Muscle layer of duodenum (tissue), 2 donors: ENCODE measurements at regions not wholly inside any gene's neighbourhood (a gene's known extent, or its start where the extent isn't known, plus 50 kb on each side); places are given as distances from the start of the nearest gene placed in this dataset.

ENCODE experiments used
- H3K27ac ChIP-seq: one replicate; pipeline ENCODE4 v1.7.0; 2013; ENCODE audit warnings: mild to moderate bottlenecking, low read length
- H3K27me3 ChIP-seq: one replicate; pipeline ENCODE4 v1.7.0; 2013; ENCODE audit warnings: low read depth, mild to moderate bottlenecking, control low read depth, low read length
- H3K36me3 ChIP-seq, 2 donors: one replicate each; pipeline ENCODE4 v1.7.0; 2013; ENCODE audit warnings: low read length in 2 of 2, control low read depth in 1 of 2, mild to moderate bottlenecking in 1 of 2; ENCODE audit not compliant: insufficient read depth in 2 of 2, control insufficient read depth in 1 of 2
- H3K4me1 ChIP-seq, 2 donors: one replicate each; pipeline ENCODE4 v1.7.0; 2013; ENCODE audit warnings: low read length in 2 of 2, mild to moderate bottlenecking in 2 of 2, control low read depth in 1 of 2, moderate library complexity in 1 of 2; ENCODE audit not compliant: insufficient read depth in 2 of 2, control insufficient read depth in 1 of 2
- H3K4me3 ChIP-seq, 2 donors: one replicate each; pipeline ENCODE4 v1.7.0; 2013; ENCODE audit warnings: low read length in 2 of 2, low read depth in 1 of 2, mild to moderate bottlenecking in 1 of 2
- H3K9me3 ChIP-seq, 2 donors: one replicate each; pipeline ENCODE4 v1.7.0; 2013; ENCODE audit warnings: low read length in 2 of 2, control low read depth in 1 of 2, mild to moderate bottlenecking in 1 of 2; ENCODE audit not compliant: control insufficient read depth in 1 of 2
- donor health status: healthy.

- H3K36me3 ChIP-seq: no peaks in the 10 kb centered on the region
These were observed 352.3 kb upstream of the KLF6 start for GRCh38 chr10:4137299-4137698.

GRCh38 chr10:4136121-4136520, 351.1 kb upstream of the KLF6 start:
- Histone ChIP-seq H3K36me3 (no peaks in the 10 kb centered on the region), H3K27ac (no peak overlapping the region), H3K9me3 (peaks cover 0 to 9% of the 10 kb centered on the region in 2 donors), H3K4me3 (no peak overlapping the region), H3K27me3 (no peaks in the 10 kb centered on the region), H3K4me1 (peaks cover 0 to under 1% of the 10 kb centered on the region in 2 donors)

More at GRCh38 chr10:4137299-4137698, 352.3 kb upstream of the KLF6 start:
- no peaks in the 10 kb centered on the region for H3K4me1 ChIP-seq
- H3K27me3 ChIP-seq: no peaks in the 10 kb centered on the region
- H3K4me3 ChIP-seq: no peak overlapping the region
- peaks cover 0 to 18% of the 10 kb centered on the region in 2 donors for H3K9me3 ChIP-seq
- no peak overlapping the region for H3K27ac ChIP-seq

GRCh38 chr10:4132216-4132556, 347.2 kb upstream of the KLF6 start:
- H3K9me3 ChIP-seq: no peaks in the 10 kb centered on the region
- H3K27me3 ChIP-seq: no peaks in the 10 kb centered on the region
- peak overlapping the region; percentile 35 for H3K27ac ChIP-seq
- H3K4me3 ChIP-seq: no peak overlapping the region
- no peaks in the 10 kb centered on the region for H3K36me3 ChIP-seq
- H3K4me1 ChIP-seq: peaks cover 0 to 6% of the 10 kb centered on the region in 2 donors

- no peaks in the 10 kb centered on the region for H3K27me3 ChIP-seq
- H3K9me3 ChIP-seq: no peaks in the 10 kb centered on the region
- H3K4me3 ChIP-seq: peak overlapping the region in 1 of 2 donors; percentile 28
- H3K27ac ChIP-seq: peak overlapping the region; percentile 79
- no peaks in the 10 kb centered on the region for H3K36me3 ChIP-seq
- H3K4me1 ChIP-seq: peaks cover 0 to 6% of the 10 kb centered on the region in 2 donors
These were observed 346.6 kb upstream of the KLF6 start for GRCh38 chr10:4131407-4132215.

GRCh38 chr10:4130685-4131084, 345.7 kb upstream of the KLF6 start:
- Histone ChIP-seq H3K36me3 (no peaks in the 10 kb centered on the region), H3K27me3 (no peaks in the 10 kb centered on the region), H3K4me1 (peaks cover 0 to 6% of the 10 kb centered on the region in 2 donors), H3K4me3 (no peak overlapping the region), H3K9me3 (no peaks in the 10 kb centered on the region), H3K27ac (peak overlapping the region; percentile 79)

GRCh38 chr10:4129866-4130477, 345.0 kb upstream of the KLF6 start:
- no peaks in the 10 kb centered on the region for H3K27me3 ChIP-seq
- H3K36me3 ChIP-seq: no peaks in the 10 kb centered on the region
- no peak overlapping the region for H3K4me3 ChIP-seq
- peaks cover 0 to 6% of the 10 kb centered on the region in 2 donors for H3K4me1 ChIP-seq
- no peak overlapping the region for H3K27ac ChIP-seq
- no peaks in the 10 kb centered on the region for H3K9me3 ChIP-seq

GRCh38 chr10:4127518-4128315, 342.7 kb upstream of the KLF6 start:
- peaks cover 0 to 6% of the 10 kb centered on the region in 2 donors for H3K4me1 ChIP-seq
- H3K36me3 ChIP-seq: no peaks in the 10 kb centered on the region
- no peaks in the 10 kb centered on the region for H3K27me3 ChIP-seq
- H3K4me3 ChIP-seq: no peak overlapping the region
- H3K27ac ChIP-seq: no peak overlapping the region
- peaks cover 0 to 3% of the 10 kb centered on the region in 2 donors for H3K9me3 ChIP-seq

- H3K9me3 ChIP-seq: peaks cover 0 to 3% of the 10 kb centered on the region in 2 donors
- H3K4me1 ChIP-seq: peaks cover 0 to 2% of the 10 kb centered on the region in 2 donors
- no peak overlapping the region for H3K27ac ChIP-seq
- no peaks in the 10 kb centered on the region for H3K27me3 ChIP-seq
- no peak overlapping the region for H3K4me3 ChIP-seq
- H3K36me3 ChIP-seq: no peaks in the 10 kb centered on the region
These were observed 340.8 kb upstream of the KLF6 start for GRCh38 chr10:4125776-4126175.

- no peak overlapping the region for H3K4me3 ChIP-seq
- H3K27ac ChIP-seq: peak overlapping the region; percentile 58
These were observed 336.7 kb upstream of the KLF6 start for GRCh38 chr10:4121502-4122380.

GRCh38 chr10:4120096-4120853, 335.3 kb upstream of the KLF6 start:
- peaks cover 0 to 3% of the 10 kb centered on the region in 2 donors for H3K9me3 ChIP-seq
- peaks cover 0 to 3% of the 10 kb centered on the region in 2 donors for H3K4me1 ChIP-seq
- H3K36me3 ChIP-seq: no peaks in the 10 kb centered on the region
- H3K27me3 ChIP-seq: no peaks in the 10 kb centered on the region
- H3K4me3 ChIP-seq: no peak overlapping the region
- H3K27ac ChIP-seq: no peak overlapping the region

More at GRCh38 chr10:4121502-4122380, 336.7 kb upstream of the KLF6 start:
- Histone ChIP-seq H3K9me3 (peaks cover 0 to 3% of the 10 kb centered on the region in 2 donors), H3K4me1 (peaks cover 0 to 3% of the 10 kb centered on the region in 2 donors), H3K36me3 (no peaks in the 10 kb centered on the region), H3K27me3 (no peaks in the 10 kb centered on the region)
